DOHH2 (cell line): ENCODE measurements at regions not wholly inside any gene's neighbourhood (a gene's known extent, or its start where the extent isn't known, plus 50 kb on each side); places are given as distances from the start of the nearest gene placed in this dataset.

Source experiments
- CTCF ChIP-seq: fragments of 200-600 bp; sonication (generic); IDR thresholded peaks from one replicate; pipeline ENCODE4 v1.5.1; 2014; ENCODE audit warnings: antibody characterized with exemption, mild to moderate bottlenecking, low read depth, low read length; ENCODE audit not compliant: poor library complexity, severe bottlenecking
- EZH2phosphoT487 ChIP-seq: fragments of 200-600 bp; sonication (generic); IDR thresholded peaks from 2 replicates; pipeline ENCODE4 v1.6.1; 2017; ENCODE audit warnings: borderline replicate concordance, mild to moderate bottlenecking, antibody characterized with exemption, low read length, moderate library complexity, mixed read lengths

- TF ChIP-seq CTCF, result no peak
- no peak for TF ChIP-seq EZH2phosphoT487
Measured at GRCh38 chr6:1487239-1487638, 97.9 kb downstream of the FOXF2 start.
